DOHH2 (cell line): ENCODE measurements at regions not wholly inside any gene's neighbourhood (a gene's known extent, or its start where the extent isn't known, plus 50 kb on each side); places are given as distances from the start of the nearest gene placed in this dataset.

Experiments used
- H3F3A ChIP-seq: fragments of 200-600 bp; sonication (generic), shearing (Covaris generic); 2 replicates; pipeline ENCODE4 v1.6.0; 2016; ENCODE audit warnings: antibody characterized with exemption, mild to moderate bottlenecking; ENCODE audit not compliant: control insufficient read depth, insufficient read depth
- H3K27ac ChIP-seq: fragments of 200-600 bp; sonication (generic); 2 replicates; pipeline ENCODE4 v1.5.1; 2014; ENCODE audit warnings: low read depth, mild to moderate bottlenecking, low read length, moderate library complexity
- H3K27me3 ChIP-seq: fragments of 200-600 bp; sonication (generic); 2 replicates; pipeline ENCODE4 v1.6.1; 2014; ENCODE audit warnings: mild to moderate bottlenecking, low read length, mixed read lengths; ENCODE audit not compliant: control insufficient read depth
- H3K36me3 ChIP-seq: fragments of 200-600 bp; sonication (generic); 2 replicates; pipeline ENCODE4 v1.6.1; 2014; ENCODE audit warnings: mild to moderate bottlenecking, low read length, moderate library complexity, mixed read lengths; ENCODE audit not compliant: control insufficient read depth
- H3K4me1 ChIP-seq: fragments of 200-600 bp; sonication (generic); 2 replicates; pipeline ENCODE4 v1.6.1; 2014; ENCODE audit warnings: mild to moderate bottlenecking, low read length, mixed read lengths; ENCODE audit not compliant: control insufficient read depth
- H3K4me2 ChIP-seq: fragments of 200-600 bp; sonication (generic); 2 replicates; pipeline ENCODE4 v1.6.0; 2014; ENCODE audit warnings: mild to moderate bottlenecking, low read length, moderate library complexity
- H3K4me3 ChIP-seq: fragments of 200-600 bp; sonication (generic); 2 replicates; pipeline ENCODE4 v1.5.1; 2014; ENCODE audit warnings: mild to moderate bottlenecking, low read length, mixed read lengths
- H3K79me2 ChIP-seq: fragments of 200-600 bp; sonication (generic); 2 replicates; pipeline ENCODE4 v1.6.1; 2014; ENCODE audit warnings: mild to moderate bottlenecking, low read length, mixed read lengths; ENCODE audit not compliant: control insufficient read depth
- H3K9me2 ChIP-seq: fragments of 200-600 bp; sonication (generic); replicated peaks from 2 replicates; pipeline ENCODE4 v1.6.1; 2014; ENCODE audit warnings: mild to moderate bottlenecking, low read length, mixed read lengths; ENCODE audit not compliant: control insufficient read depth
- H3K9me3 ChIP-seq: fragments of 200-600 bp; sonication (generic); 2 replicates; pipeline ENCODE4 v1.6.1; 2014; ENCODE audit warnings: antibody characterized with exemption, low read length, mixed read lengths; ENCODE audit not compliant: control insufficient read depth, insufficient read depth
- H4K20me1 ChIP-seq: fragments of 200-600 bp; sonication (generic); 2 replicates; pipeline ENCODE4 v1.6.0; 2014; ENCODE audit warnings: low read depth, mild to moderate bottlenecking, antibody characterized with exemption, low read length, moderate library complexity; ENCODE audit not compliant: control insufficient read depth, insufficient read depth
- EZH2phosphoT487 ChIP-seq: fragments of 200-600 bp; sonication (generic); IDR thresholded peaks from 2 replicates; pipeline ENCODE4 v1.6.1; 2017; ENCODE audit warnings: borderline replicate concordance, mild to moderate bottlenecking, antibody characterized with exemption, low read length, moderate library complexity, mixed read lengths
- TF ChIP-seq, protein P1 (sequence below): fragments of 200-600 bp; sonication (generic); IDR thresholded peaks from one replicate; pipeline ENCODE4 v1.5.1; 2014; ENCODE audit warnings: antibody characterized with exemption, mild to moderate bottlenecking, low read depth, low read length; ENCODE audit not compliant: poor library complexity, severe bottlenecking

DNA sequence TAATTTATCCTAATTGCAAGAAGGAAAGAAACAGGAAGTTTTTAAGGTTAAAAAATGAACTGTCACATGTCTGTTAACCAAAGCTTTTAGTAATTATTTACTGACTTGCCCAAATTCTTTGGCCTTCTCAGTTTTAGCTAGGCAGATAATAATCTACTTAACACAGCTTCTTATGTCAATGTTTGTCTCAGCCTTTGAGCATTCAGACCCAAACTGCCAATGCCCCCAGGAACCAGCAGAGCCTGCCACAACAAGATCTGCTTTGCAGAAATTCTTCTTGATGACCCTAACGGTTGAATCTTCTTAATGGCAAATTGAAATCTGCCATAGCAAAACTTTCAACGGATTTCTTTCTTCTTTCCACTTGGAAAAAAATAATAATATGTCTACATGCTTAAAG is 792.4 kb upstream of the ADGRL2 start:
- no peak overlapping the region for H3K4me3 ChIP-seq
- H3K27me3 ChIP-seq = no peaks in the 10 kb centered on the region
- no peaks in the 10 kb centered on the region for H3K79me2 ChIP-seq
- no peaks in the 10 kb centered on the region for H3K4me1 ChIP-seq
- H3K36me3 ChIP-seq = no peaks in the 10 kb centered on the region
- TF ChIP-seq, protein P1, sequence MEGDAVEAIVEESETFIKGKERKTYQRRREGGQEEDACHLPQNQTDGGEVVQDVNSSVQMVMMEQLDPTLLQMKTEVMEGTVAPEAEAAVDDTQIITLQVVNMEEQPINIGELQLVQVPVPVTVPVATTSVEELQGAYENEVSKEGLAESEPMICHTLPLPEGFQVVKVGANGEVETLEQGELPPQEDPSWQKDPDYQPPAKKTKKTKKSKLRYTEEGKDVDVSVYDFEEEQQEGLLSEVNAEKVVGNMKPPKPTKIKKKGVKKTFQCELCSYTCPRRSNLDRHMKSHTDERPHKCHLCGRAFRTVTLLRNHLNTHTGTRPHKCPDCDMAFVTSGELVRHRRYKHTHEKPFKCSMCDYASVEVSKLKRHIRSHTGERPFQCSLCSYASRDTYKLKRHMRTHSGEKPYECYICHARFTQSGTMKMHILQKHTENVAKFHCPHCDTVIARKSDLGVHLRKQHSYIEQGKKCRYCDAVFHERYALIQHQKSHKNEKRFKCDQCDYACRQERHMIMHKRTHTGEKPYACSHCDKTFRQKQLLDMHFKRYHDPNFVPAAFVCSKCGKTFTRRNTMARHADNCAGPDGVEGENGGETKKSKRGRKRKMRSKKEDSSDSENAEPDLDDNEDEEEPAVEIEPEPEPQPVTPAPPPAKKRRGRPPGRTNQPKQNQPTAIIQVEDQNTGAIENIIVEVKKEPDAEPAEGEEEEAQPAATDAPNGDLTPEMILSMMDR = no peak
- TF ChIP-seq EZH2phosphoT487 = no peak
- H4K20me1 ChIP-seq = no peaks in the 10 kb centered on the region
- no peak overlapping the region for H3K27ac ChIP-seq
- no peak overlapping the region for H3K4me2 ChIP-seq
- no peaks in the 10 kb centered on the region for H3K9me2 ChIP-seq
- no peaks in the 10 kb centered on the region for H3K9me3 ChIP-seq
- no peaks in the 10 kb centered on the region for H3F3A ChIP-seq

DNA sequence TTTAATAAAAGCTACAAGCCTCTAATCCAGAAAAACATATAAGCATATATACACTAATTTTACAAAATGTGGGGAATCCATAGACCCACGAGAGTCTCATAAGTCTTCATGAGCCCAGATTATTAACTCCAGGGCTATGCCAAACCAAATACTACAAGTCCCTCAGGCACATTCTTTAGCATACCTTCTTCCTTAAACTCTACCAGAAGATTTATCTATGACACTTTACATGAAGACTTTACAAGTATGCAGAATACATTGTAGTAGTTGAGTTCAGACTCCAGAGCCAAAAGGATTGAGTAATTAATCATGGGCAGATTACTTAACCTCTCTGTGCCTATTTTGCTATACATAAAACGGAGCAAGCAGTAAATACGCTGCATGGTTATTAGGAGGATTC is 793.7 kb upstream of the ADGRL2 start:
- no peaks in the 10 kb centered on the region for H4K20me1 ChIP-seq
- no peaks in the 10 kb centered on the region for H3K9me3 ChIP-seq
- no peak overlapping the region for H3K4me2 ChIP-seq
- TF ChIP-seq EZH2phosphoT487 = no peak
- TF ChIP-seq, protein P1 = no peak
- no peak overlapping the region for H3K27ac ChIP-seq
- H3K4me1 ChIP-seq = no peaks in the 10 kb centered on the region
- no peaks in the 10 kb centered on the region for H3K9me2 ChIP-seq
- H3K27me3 ChIP-seq = no peaks in the 10 kb centered on the region
- H3F3A ChIP-seq = no peaks in the 10 kb centered on the region
- H3K79me2 ChIP-seq = no peaks in the 10 kb centered on the region
- H3K36me3 ChIP-seq = no peaks in the 10 kb centered on the region
- no peak overlapping the region for H3K4me3 ChIP-seq

DNA sequence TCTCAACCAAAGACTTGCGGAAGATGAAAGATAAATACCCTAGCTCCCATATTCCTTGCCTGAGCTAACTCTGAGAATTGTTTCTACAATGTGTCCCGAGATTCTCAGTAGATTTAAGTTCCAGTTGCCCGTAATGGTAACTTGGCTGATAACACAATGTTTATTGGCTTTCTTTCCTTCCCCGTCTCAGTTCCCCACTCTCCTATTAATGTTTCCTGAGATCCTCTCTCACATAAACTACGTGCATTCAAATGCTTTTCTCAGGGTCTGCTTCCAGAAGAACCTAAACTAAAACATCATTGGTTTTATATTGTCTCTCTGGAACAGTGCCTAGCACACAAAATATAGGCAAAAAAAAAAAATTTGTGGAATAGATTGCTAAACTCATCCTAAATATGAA is 794.2 kb upstream of the ADGRL2 start:
- peaks cover 1% of the 10 kb centered on the region; the same call in 1 of the 2 replicates for H3K9me3 ChIP-seq
- H3K36me3 ChIP-seq = no peaks in the 10 kb centered on the region
- H4K20me1 ChIP-seq = no peaks in the 10 kb centered on the region
- TF ChIP-seq EZH2phosphoT487 = no peak
- TF ChIP-seq, protein P1 = no peak
- no peaks in the 10 kb centered on the region for H3K79me2 ChIP-seq
- H3K27me3 ChIP-seq = no peaks in the 10 kb centered on the region
- no peaks in the 10 kb centered on the region for H3K9me2 ChIP-seq
- H3K4me2 ChIP-seq = no peak overlapping the region
- H3K27ac ChIP-seq = no peak overlapping the region
- H3K4me1 ChIP-seq = no peaks in the 10 kb centered on the region
- no peaks in the 10 kb centered on the region for H3F3A ChIP-seq
- no peak overlapping the region for H3K4me3 ChIP-seq

DNA sequence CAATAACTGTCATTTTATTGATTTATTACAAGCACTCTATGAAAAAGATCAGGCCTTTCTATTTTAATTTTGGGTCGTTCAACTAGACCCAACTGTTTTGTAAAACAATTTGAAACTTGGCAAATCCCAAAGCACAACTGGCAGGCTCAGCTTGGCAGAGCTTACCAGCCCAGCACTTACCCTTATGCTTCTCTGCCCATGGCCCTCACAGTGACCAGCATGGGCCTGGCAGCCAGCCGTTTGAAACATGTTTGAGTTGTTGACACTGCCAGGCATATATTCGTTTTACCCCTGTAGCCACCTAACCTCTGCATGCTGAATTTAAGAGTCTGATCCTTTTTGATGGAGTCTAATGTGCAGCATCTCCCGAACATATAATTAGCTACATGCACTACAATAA is 796.7 kb upstream of the ADGRL2 start:
- no peaks in the 10 kb centered on the region for H3F3A ChIP-seq
- no peak overlapping the region for H3K4me2 ChIP-seq
- H3K27me3 ChIP-seq = no peaks in the 10 kb centered on the region
- no peaks in the 10 kb centered on the region for H3K36me3 ChIP-seq
- H3K4me1 ChIP-seq = no peaks in the 10 kb centered on the region
- no peak overlapping the region for H3K27ac ChIP-seq
- no peaks in the 10 kb centered on the region for H4K20me1 ChIP-seq
- no peaks in the 10 kb centered on the region for H3K9me2 ChIP-seq
- no peaks in the 10 kb centered on the region for H3K79me2 ChIP-seq
- H3K4me3 ChIP-seq = no peak overlapping the region
- H3K9me3 ChIP-seq = peaks cover 3% of the 10 kb centered on the region; the same call in 1 of the 2 replicates
- no peak for TF ChIP-seq EZH2phosphoT487
- TF ChIP-seq, protein P1 = no peak
